ENCODE measurements at regions not wholly inside any gene's neighbourhood (a gene's known extent, or its start where the extent isn't known, plus 50 kb on each side); places are given as distances from the start of the nearest gene placed in this dataset.

GRCh38 chr4:138096384-138097062, 145.6 kb downstream of the SLC7A11 start:
- TF ChIP-seq, protein P1, sequence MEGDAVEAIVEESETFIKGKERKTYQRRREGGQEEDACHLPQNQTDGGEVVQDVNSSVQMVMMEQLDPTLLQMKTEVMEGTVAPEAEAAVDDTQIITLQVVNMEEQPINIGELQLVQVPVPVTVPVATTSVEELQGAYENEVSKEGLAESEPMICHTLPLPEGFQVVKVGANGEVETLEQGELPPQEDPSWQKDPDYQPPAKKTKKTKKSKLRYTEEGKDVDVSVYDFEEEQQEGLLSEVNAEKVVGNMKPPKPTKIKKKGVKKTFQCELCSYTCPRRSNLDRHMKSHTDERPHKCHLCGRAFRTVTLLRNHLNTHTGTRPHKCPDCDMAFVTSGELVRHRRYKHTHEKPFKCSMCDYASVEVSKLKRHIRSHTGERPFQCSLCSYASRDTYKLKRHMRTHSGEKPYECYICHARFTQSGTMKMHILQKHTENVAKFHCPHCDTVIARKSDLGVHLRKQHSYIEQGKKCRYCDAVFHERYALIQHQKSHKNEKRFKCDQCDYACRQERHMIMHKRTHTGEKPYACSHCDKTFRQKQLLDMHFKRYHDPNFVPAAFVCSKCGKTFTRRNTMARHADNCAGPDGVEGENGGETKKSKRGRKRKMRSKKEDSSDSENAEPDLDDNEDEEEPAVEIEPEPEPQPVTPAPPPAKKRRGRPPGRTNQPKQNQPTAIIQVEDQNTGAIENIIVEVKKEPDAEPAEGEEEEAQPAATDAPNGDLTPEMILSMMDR (IDR thresholded peaks at IDR 0.05; ENCODE audit: insufficient read depth, low read length), result no peak
- TF ChIP-seq POLR2AphosphoS5 (IDR thresholded peaks at IDR 0.05; ENCODE audit: low read depth) (no peak), GABPA (IDR thresholded peaks at IDR 0.05; ENCODE audit: low read depth) (no peak)
